ENCODE measurements at regions not wholly inside any gene's neighbourhood (a gene's known extent, or its start where the extent isn't known, plus 50 kb on each side); places are given as distances from the start of the nearest gene placed in this dataset.

DNA sequence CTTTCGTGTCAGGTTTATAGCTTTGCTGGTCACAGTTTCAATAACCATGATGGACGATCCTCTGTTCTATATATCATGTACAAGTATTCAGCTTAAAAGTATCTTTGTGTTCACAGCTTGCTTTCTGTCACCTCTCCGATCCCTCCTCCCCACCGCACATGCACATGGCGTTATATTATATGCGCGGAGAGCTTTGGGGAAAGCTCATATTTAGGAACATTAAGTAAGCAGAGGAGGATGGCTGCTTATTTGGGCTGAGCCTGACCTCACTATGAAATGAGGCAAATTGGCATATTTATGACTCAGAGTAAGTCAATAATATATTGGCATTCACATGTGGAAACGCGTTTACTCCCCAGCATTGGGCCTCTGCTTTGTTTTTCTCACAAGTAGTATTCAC is 360.5 kb downstream of the HLX start:
- Histone ChIP-seq H3K4me3 (no peak overlapping the region), H3K9me3 (no peaks in the 10 kb centered on the region), H3K27me3 (no peaks in the 10 kb centered on the region), H3K27ac (no peak overlapping the region), H3K36me3 (no peaks in the 10 kb centered on the region), H3K4me1 (no peaks in the 10 kb centered on the region)
- 94% methylated on average over 9 of the region's 9 CpGs for WGBS, 2 donors
- no peak for TF ChIP-seq EP300 (IDR thresholded peaks at IDR 0.05)
- DNase-seq, result no peak
- no peak for ATAC-seq (ENCODE audit: low FRiP score in 2 of 2)

DNA sequence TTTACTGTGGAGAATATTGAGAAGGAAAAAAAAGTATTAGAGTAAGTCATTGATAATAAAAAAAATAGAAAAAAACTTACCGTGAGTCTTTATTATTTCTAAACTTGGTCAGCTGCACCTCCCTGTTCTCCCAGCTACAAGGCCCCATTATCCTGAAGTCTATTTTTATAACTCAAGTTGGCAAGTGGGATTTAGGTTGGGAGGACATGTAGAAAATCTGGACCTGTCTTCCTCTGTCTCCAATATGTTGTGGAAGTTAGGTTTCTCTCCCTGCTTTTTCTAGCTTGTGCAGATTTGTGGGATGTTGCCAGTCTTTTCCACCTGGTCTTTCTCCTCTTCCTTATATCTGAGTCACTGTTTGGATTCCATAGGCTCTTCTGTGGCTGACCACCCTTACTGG is 361.4 kb downstream of the HLX start:
- DNase-seq (no peak), ATAC-seq (ENCODE audit: low FRiP score in 2 of 2) (no peak)
- Histone ChIP-seq H3K27me3 (no peaks in the 10 kb centered on the region), H3K9me3 (no peaks in the 10 kb centered on the region), H3K36me3 (no peaks in the 10 kb centered on the region), H3K4me1 (no peaks in the 10 kb centered on the region), H3K4me3 (no peak overlapping the region), H3K27ac (no peak overlapping the region)
- TF ChIP-seq POLR2A (IDR thresholded peaks at IDR 0.05) (no peak), POLR2AphosphoS5 (IDR thresholded peaks at IDR 0.05) (no peak), EP300 (IDR thresholded peaks at IDR 0.05) (no peak)
- TF ChIP-seq, protein P1, sequence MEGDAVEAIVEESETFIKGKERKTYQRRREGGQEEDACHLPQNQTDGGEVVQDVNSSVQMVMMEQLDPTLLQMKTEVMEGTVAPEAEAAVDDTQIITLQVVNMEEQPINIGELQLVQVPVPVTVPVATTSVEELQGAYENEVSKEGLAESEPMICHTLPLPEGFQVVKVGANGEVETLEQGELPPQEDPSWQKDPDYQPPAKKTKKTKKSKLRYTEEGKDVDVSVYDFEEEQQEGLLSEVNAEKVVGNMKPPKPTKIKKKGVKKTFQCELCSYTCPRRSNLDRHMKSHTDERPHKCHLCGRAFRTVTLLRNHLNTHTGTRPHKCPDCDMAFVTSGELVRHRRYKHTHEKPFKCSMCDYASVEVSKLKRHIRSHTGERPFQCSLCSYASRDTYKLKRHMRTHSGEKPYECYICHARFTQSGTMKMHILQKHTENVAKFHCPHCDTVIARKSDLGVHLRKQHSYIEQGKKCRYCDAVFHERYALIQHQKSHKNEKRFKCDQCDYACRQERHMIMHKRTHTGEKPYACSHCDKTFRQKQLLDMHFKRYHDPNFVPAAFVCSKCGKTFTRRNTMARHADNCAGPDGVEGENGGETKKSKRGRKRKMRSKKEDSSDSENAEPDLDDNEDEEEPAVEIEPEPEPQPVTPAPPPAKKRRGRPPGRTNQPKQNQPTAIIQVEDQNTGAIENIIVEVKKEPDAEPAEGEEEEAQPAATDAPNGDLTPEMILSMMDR (IDR thresholded peaks at IDR 0.05), result no peak
- 95 to 97% methylated on average over 1 of the region's 1 CpG for WGBS, 2 donors

DNA sequence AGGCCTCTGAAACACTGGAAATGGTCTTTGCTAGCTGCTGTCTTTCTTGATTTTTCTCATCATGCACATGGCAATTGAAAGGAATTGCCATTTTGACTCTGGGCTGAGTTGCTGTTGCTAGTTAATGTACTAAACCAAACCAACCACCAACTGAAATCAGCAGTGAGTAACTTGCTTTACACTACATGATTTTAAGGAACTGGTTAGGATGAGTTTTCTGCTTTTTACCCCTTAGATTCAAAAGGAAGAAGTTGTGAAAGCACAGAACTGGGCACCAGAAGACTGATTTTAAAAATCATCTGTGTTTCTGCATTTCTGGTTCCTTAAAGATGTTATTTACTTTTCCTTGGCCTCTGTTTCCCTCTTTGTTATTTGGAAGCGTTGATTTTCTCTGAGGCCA is 361.9 kb downstream of the HLX start:
- TF ChIP-seq EP300 (IDR thresholded peaks at IDR 0.05) (no peak), POLR2A (IDR thresholded peaks at IDR 0.05) (no peak), POLR2AphosphoS5 (IDR thresholded peaks at IDR 0.05) (no peak)
- TF ChIP-seq, protein P1 (IDR thresholded peaks at IDR 0.05), result no peak
- Histone ChIP-seq H3K36me3 (no peaks in the 10 kb centered on the region), H3K4me1 (no peaks in the 10 kb centered on the region), H3K9me3 (no peaks in the 10 kb centered on the region), H3K27ac (no peak overlapping the region), H3K4me3 (no peak overlapping the region), H3K27me3 (no peaks in the 10 kb centered on the region)
- DNase-seq (no peak), ATAC-seq (ENCODE audit: low FRiP score in 2 of 2) (no peak)
- 78 to 91% methylated on average over 1 of the region's 1 CpG for WGBS, 2 donors

DNA sequence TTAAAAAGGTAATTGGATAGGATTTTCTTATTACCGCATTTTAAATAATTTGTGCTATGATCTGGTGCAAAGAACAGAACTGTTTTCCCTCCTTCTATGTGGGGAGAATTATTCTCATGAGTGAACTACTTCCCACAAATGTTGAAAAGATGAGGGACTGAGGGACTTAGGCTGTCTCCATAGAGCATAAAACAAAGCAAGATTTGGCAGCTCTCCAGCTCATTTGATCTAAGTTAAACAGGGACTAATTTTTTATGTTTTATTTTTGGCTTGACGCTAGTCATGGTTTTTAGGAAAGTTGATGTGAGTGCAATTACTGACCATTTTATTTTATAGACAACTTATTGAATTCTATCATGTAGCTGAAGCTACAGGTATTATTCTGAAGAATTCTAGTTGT is 362.3 kb downstream of the HLX start:
- Histone ChIP-seq H3K36me3 (no peaks in the 10 kb centered on the region), H3K27me3 (no peaks in the 10 kb centered on the region), H3K27ac (no peak overlapping the region), H3K4me3 (no peak overlapping the region), H3K4me1 (no peaks in the 10 kb centered on the region), H3K9me3 (no peaks in the 10 kb centered on the region)
- no peak for DNase-seq
- no peak for TF ChIP-seq POLR2A (IDR thresholded peaks at IDR 0.05)
- TF ChIP-seq, protein P1 (IDR thresholded peaks at IDR 0.05), result no peak
- TF ChIP-seq EP300 (IDR thresholded peaks at IDR 0.05), result no peak
- TF ChIP-seq POLR2AphosphoS5 (IDR thresholded peaks at IDR 0.05), result no peak
- no peak for ATAC-seq (ENCODE audit: low FRiP score in 2 of 2)
- 77 to 78% methylated on average over 2 of the region's 2 CpGs for WGBS, 2 donors

DNA sequence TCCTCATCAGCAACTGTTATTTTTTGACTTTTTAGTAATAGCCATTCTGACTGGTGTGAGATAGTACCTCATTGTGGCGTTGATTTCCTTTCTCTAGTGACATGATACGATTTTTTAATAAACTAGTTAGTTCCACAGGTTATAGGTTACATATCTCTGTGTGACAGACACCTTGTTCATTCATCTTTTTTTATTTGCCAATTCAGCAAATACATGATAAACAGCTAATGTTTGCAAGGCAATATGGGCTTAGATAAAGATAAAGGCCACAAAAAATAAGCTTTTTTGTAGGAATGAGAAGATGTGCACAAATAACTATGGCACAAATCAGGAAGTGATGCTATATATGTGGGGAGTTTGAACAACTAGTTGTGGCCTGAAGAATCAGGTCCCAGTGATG is 366.8 kb downstream of the HLX start:
- Histone ChIP-seq H3K27ac (no peak overlapping the region), H3K4me1 (no peaks in the 10 kb centered on the region), H3K36me3 (no peaks in the 10 kb centered on the region), H3K4me3 (no peak overlapping the region), H3K9me3 (no peaks in the 10 kb centered on the region), H3K27me3 (no peaks in the 10 kb centered on the region)
- no peak for DNase-seq
- ATAC-seq (ENCODE audit: low FRiP score in 2 of 2), result no peak
- 79 to 87% methylated on average over 2 of the region's 2 CpGs for WGBS, 2 donors
- TF ChIP-seq EP300 (IDR thresholded peaks at IDR 0.05), result no peak
- TF ChIP-seq POLR2AphosphoS5 (IDR thresholded peaks at IDR 0.05), result no peak
- TF ChIP-seq, protein P1 (IDR thresholded peaks at IDR 0.05), result no peak

Measured in upper lobe of left lung (tissue), 6 donors.